HepG2 (cell line): ENCODE measurements at regions not wholly inside any gene's neighbourhood (a gene's known extent, or its start where the extent isn't known, plus 50 kb on each side); places are given as distances from the start of the nearest gene placed in this dataset.
"Not testable (repeated sequence)": the region's sequence is repeated elsewhere in the genome, so short reads cannot be mapped to it uniquely, and the experiment has no call there.

Experiments used
- ATAC-seq: fragments of 200-7000 bp; cut with Tn5 transposase; 3 replicates; pipeline ENCODE4 v1.9.1; 2020; ENCODE audit warnings: mild to moderate bottlenecking, moderate library complexity
- BruUV-seq: library from RNA; stranded (reverse); fragments of 400-500 nt; replicated peaks from 2 replicates; lab custom pipeline; 2021; lab: Mats Ljungman, UMichigan
- CTCF ChIA-PET: fragments of 300-600 bp; formaldehyde crosslinking; extraction: SDS; loops from one replicate; lab custom pipeline; 2021; ENCODE audit warnings: low total read pairs, inconsistent platforms, low intra/inter-chr PET ratio; lab: Yijun Ruan, JAX
- POLR2A ChIA-PET: fragments of 350-600 bp; sonication (Branson Sonifier 250); formaldehyde crosslinking; loops from one replicate; lab custom pipeline; 2020; ENCODE audit warnings: antibody characterized with exemption, inconsistent platforms; lab: Yijun Ruan, JAX
- DNase-seq: peaks from one replicate; pipeline ENCODE4 v3.0.0-alpha.2; 2015; ENCODE audit warnings: low spot score
- FAIRE-seq: peaks from 3 replicates; lab custom pipeline; 2011; peaks lifted over from hg19 to GRCh38; lab: Jason Lieb, UNC
- H2AFZ ChIP-seq: one replicate; pipeline ENCODE4 v1.6.1; 2011; ENCODE audit warnings: low read length, inconsistent platforms
- H3K27ac ChIP-seq: fragments of 300-600 bp; 3 replicates; pipeline ENCODE4 v1.8.0; 2011; ENCODE audit warnings: mixed run types, mild to moderate bottlenecking, mixed read lengths, low read length, inconsistent platforms; ENCODE audit not compliant: insufficient read depth; ENCODE audit errors: extremely low read length
- H3K27me3 ChIP-seq, 2 experiments: fragments of 200-600 bp in 1 of 2; 2 replicates in 1 of 2; 3 replicates in 1 of 2; pipeline versions ENCODE4 v1.6.0 to v1.8.0; 2011; ENCODE audit warnings: low read length in 2 of 2, mild to moderate bottlenecking in 2 of 2, moderate library complexity in 2 of 2, inconsistent platforms in 1 of 2; ENCODE audit not compliant: insufficient read depth in 2 of 2, control insufficient read depth in 1 of 2
- H3K36me3 ChIP-seq, 2 experiments: fragments of 200-600 bp in 1 of 2; replicated peaks in 1 of 2; 2 replicates in 1 of 2; 3 replicates in 1 of 2; pipeline versions ENCODE4 v1.5.1 to v1.8.0; 2011; ENCODE audit warnings: low read length in 2 of 2, inconsistent platforms in 1 of 2; ENCODE audit not compliant: insufficient read depth in 2 of 2, control insufficient read depth in 1 of 2
- H3K4me1 ChIP-seq: 2 replicates; pipeline ENCODE4 v1.5.1; 2012; ENCODE audit warnings: low read length, inconsistent platforms; ENCODE audit not compliant: insufficient read depth
- H3K4me2 ChIP-seq: 2 replicates; pipeline ENCODE4 v1.6.0; 2011; ENCODE audit warnings: low read depth, low read length, inconsistent platforms
- H3K4me3 ChIP-seq, 3 experiments: fragments of 200-600 bp in 1 of 3; sonication (generic), shearing (Covaris generic) in 1 of 3; replicated peaks in 1 of 3; 2 replicates each; pipeline ENCODE4 v1.5.1; 2011 to 2016; ENCODE audit warnings: low read length in 3 of 3, inconsistent platforms in 2 of 3, low read depth in 2 of 3, mild to moderate bottlenecking in 2 of 3, control low read depth in 1 of 3, mixed read lengths in 1 of 3; ENCODE audit not compliant: insufficient read depth in 1 of 3
- H3K79me2 ChIP-seq: one replicate; pipeline ENCODE4 v1.6.1; 2011; ENCODE audit warnings: low read length, inconsistent platforms; ENCODE audit not compliant: insufficient read depth
- H3K9ac ChIP-seq: 2 replicates; pipeline ENCODE4 v1.6.0; 2011; ENCODE audit warnings: mild to moderate bottlenecking, low read depth, low read length, inconsistent platforms; ENCODE audit not compliant: insufficient read depth
- H3K9me3 ChIP-seq: 2 replicates; pipeline ENCODE4 v1.5.1; 2012; ENCODE audit warnings: mild to moderate bottlenecking, low read length
- H4K20me1 ChIP-seq: 2 replicates; pipeline ENCODE4 v1.6.0; 2011; ENCODE audit warnings: inconsistent platforms, mild to moderate bottlenecking, low read length, moderate library complexity; ENCODE audit not compliant: insufficient read depth
- ARNT ChIP-seq: fragments of 450-650 bp; IDR thresholded peaks from 2 replicates; pipeline ENCODE4 v1.6.1; 2017
- ATF4 ChIP-seq, 2 experiments: fragments of 450-650 bp in 1 of 2; sonication (generic) in 1 of 2; formaldehyde crosslinking; IDR thresholded peaks; 2 replicates each; pipeline versions ENCODE4 v1.5.0 to v1.8.0; 2020 to 2022; ENCODE audit warnings: mild to moderate bottlenecking in 1 of 2, missing genetic modification reagents in 1 of 2
- ATF7 ChIP-seq, 2 experiments: fragments of 450-650 bp in 1 of 2; sonication (generic) in 1 of 2; formaldehyde crosslinking in 1 of 2; IDR thresholded peaks; 2 replicates each; pipeline versions ENCODE4 v1.4.0 to v1.6.1; 2016 to 2020; ENCODE audit warnings: antibody characterized with exemption in 1 of 2, mild to moderate bottlenecking in 1 of 2, missing genetic modification reagents in 1 of 2
- ATM ChIP-seq: fragments of 450-650 bp; IDR thresholded peaks from 2 replicates; pipeline ENCODE4 v1.7.1; 2017; ENCODE audit warnings: mild to moderate bottlenecking, borderline replicate concordance
- FOXA1 ChIP-seq, 2 experiments: fragments of 450-650 bp in 1 of 2; sonication (generic) in 1 of 2; formaldehyde crosslinking in 1 of 2; IDR thresholded peaks; 2 replicates each; pipeline versions ENCODE4 v1.4.0 to v1.6.1; 2016 to 2020; ENCODE audit warnings: missing genetic modification reagents in 1 of 2
- FOXK2 ChIP-seq: fragments of 450-650 bp; IDR thresholded peaks from 2 replicates; pipeline ENCODE4 v1.6.1; 2016
- FOXP1 ChIP-seq, 2 experiments: fragments of 450-650 bp in 1 of 2; IDR thresholded peaks; 2 replicates each; pipeline ENCODE4 v1.6.1; 2017 to 2018; ENCODE audit warnings: antibody characterized with exemption in 1 of 2
- IKZF1 ChIP-seq: fragments of 450-650 bp; IDR thresholded peaks from 2 replicates; pipeline ENCODE4 v1.7.1; 2016
- NBN ChIP-seq: fragments of 450-650 bp; conservative IDR thresholded peaks from 2 replicates; pipeline ENCODE4 v1.6.1; 2017
- PHB2 ChIP-seq: fragments of 450-650 bp; IDR thresholded peaks from 2 replicates; pipeline ENCODE4 v1.6.1; 2018; ENCODE audit not compliant: partially characterized antibody
- PLRG1 ChIP-seq: fragments of 450-650 bp; conservative IDR thresholded peaks from 2 replicates; pipeline ENCODE4 v1.6.1; 2016
- RAD51 ChIP-seq: fragments of 450-650 bp; IDR thresholded peaks from 2 replicates; pipeline ENCODE4 v1.6.1; 2016; ENCODE audit warnings: borderline replicate concordance
- TRIM22 ChIP-seq: fragments of 450-650 bp; IDR thresholded peaks from 2 replicates; pipeline ENCODE4 v1.6.1; 2017
- ZBTB40 ChIP-seq, 2 experiments: fragments of 450-650 bp in 1 of 2; sonication (generic) in 1 of 2; formaldehyde crosslinking in 1 of 2; IDR thresholded peaks; 2 replicates each; pipeline versions ENCODE4 v1.6.1 to v1.8.0; 2016 to 2022; ENCODE audit warnings: antibody characterized with exemption in 1 of 2, mild to moderate bottlenecking in 1 of 2, missing genetic modification reagents in 1 of 2
- ZNF282 ChIP-seq: fragments of 450-650 bp; IDR thresholded peaks from 2 replicates; pipeline ENCODE4 v1.6.1; 2018; ENCODE audit not compliant: partially characterized antibody
- in situ Hi-C: cut with HindIII; loops from 2 replicates; pipeline ENCODE4 v1.10.0; 2017; ENCODE audit warnings: low pct_unique_long_range_greater_than_20kb; ENCODE audit not compliant: extremely low pct_ligation_motif_present
- intact Hi-C: fragments of 100-400 bp; cut with micrococcal nuclease; formaldehyde crosslinking; loops from one replicate; pipeline ENCODE4 v1.10.0; 2022; ENCODE audit not compliant: unreplicated experiment

- H2AFZ ChIP-seq; H3K27ac ChIP-seq; H3K36me3 ChIP-seq; FAIRE-seq; H3K79me2 ChIP-seq; H4K20me1 ChIP-seq; CTCF ChIA-PET; H3K4me2 ChIP-seq; POLR2A ChIA-PET; H3K9ac ChIP-seq; H3K9me3 ChIP-seq; intact Hi-C loops; H3K4me3 ChIP-seq; BruUV-seq; in situ Hi-C loops; DNase-seq; ATAC-seq; H3K4me1 ChIP-seq; TF ChIP-seq FOXA1, FOXP1, ZBTB40, ATF7 (CRISPR knock-in tag; IDR thresholded peaks at IDR 0.05): not testable (repeated sequence)
- H3K27me3 ChIP-seq = peaks cover 6 to 21% of the 10 kb centered on the region in 2 experiments; a peak in 3 of 5 replicates
- peak; percentile 43; the same call in 1 of the 2 replicates for TF ChIP-seq RAD51
- TF ChIP-seq FOXA1 (IDR thresholded peaks at IDR 0.05) = peak; percentile 70; the same call in 1 of the 2 replicates
- peak; percentile 97 for TF ChIP-seq ZNF282
- peak; percentile 52 for TF ChIP-seq FOXK2
- TF ChIP-seq FOXP1 (IDR thresholded peaks at IDR 0.05) = peak; percentile 73
- TF ChIP-seq ARNT = peak; percentile 80; the same call in 1 of the 2 replicates
- peak; percentile 98; the same call in 1 of the 2 replicates for TF ChIP-seq PLRG1
- peak; percentile 88 for TF ChIP-seq PHB2
- peak; percentile 44 for TF ChIP-seq ZBTB40 (IDR thresholded peaks at IDR 0.05)
- TF ChIP-seq ATF7 (IDR thresholded peaks at IDR 0.05) = peak; percentile 99
- TF ChIP-seq TRIM22 = peak; percentile 97
- TF ChIP-seq ATM = peak; percentile 93
- TF ChIP-seq NBN = peak; percentile 98; the same call in 1 of the 2 replicates
- peak; percentile 95; the same call in 1 of the 2 replicates for TF ChIP-seq IKZF1
- peak in 1 of 2 experiments; percentile 66; a peak in 1 of 4 replicates for TF ChIP-seq ATF4 (CRISPR knock-in tag; IDR thresholded peaks at IDR 0.05)
These were observed 2755.0 kb downstream of the RPIA start for GRCh38 chr2:91446489-91446888.
